ENCODE measurements at regions not wholly inside any gene's neighbourhood (a gene's known extent, or its start where the extent isn't known, plus 50 kb on each side); places are given as distances from the start of the nearest gene placed in this dataset.

GRCh38 chr7:90007831-90008230 is 146.4 kb upstream of the STEAP1 start:
- no peak for DNase-seq (ENCODE audit: low spot score)
- TF ChIP-seq CTCF (IDR thresholded peaks at IDR 0.05; ENCODE audit: borderline replicate concordance, control extremely low read depth, extremely low read depth, insufficient read depth, missing control alignments): no peak
- in situ Hi-C loops (cut with MboI; ENCODE audit: low sequenced_read_pairs, unreplicated experiment): no loop called here

- no peak for TF ChIP-seq CTCF (IDR thresholded peaks at IDR 0.05; ENCODE audit: borderline replicate concordance, control extremely low read depth, extremely low read depth, insufficient read depth, missing control alignments)
- in situ Hi-C loops (cut with MboI; ENCODE audit: low sequenced_read_pairs, unreplicated experiment): no loop called here
- DNase-seq (ENCODE audit: low spot score): no peak
Observed at GRCh38 chr7:90022213-90022612, 132.1 kb upstream of the STEAP1 start.

GRCh38 chr7:90025771-90026170 is 128.5 kb upstream of the STEAP1 start:
- no peak for DNase-seq (ENCODE audit: low spot score)
- in situ Hi-C loops (cut with MboI; ENCODE audit: low sequenced_read_pairs, unreplicated experiment): no loop called here
- no peak for TF ChIP-seq CTCF (IDR thresholded peaks at IDR 0.05; ENCODE audit: borderline replicate concordance, control extremely low read depth, extremely low read depth, insufficient read depth, missing control alignments)

- no peak for DNase-seq (ENCODE audit: low spot score)
- in situ Hi-C loops (cut with MboI; ENCODE audit: low sequenced_read_pairs, unreplicated experiment): no loop called here
- TF ChIP-seq CTCF (IDR thresholded peaks at IDR 0.05; ENCODE audit: borderline replicate concordance, control extremely low read depth, extremely low read depth, insufficient read depth, missing control alignments): no peak
Observed at GRCh38 chr7:90033850-90034249, 120.4 kb upstream of the STEAP1 start.

GRCh38 chr7:90053094-90053493 is 101.2 kb upstream of the STEAP1 start:
- TF ChIP-seq CTCF (IDR thresholded peaks at IDR 0.05; ENCODE audit: borderline replicate concordance, control extremely low read depth, extremely low read depth, insufficient read depth, missing control alignments): no peak
- in situ Hi-C loops (cut with MboI; ENCODE audit: low sequenced_read_pairs, unreplicated experiment): no loop called here
- no peak for DNase-seq (ENCODE audit: low spot score)

- TF ChIP-seq CTCF (IDR thresholded peaks at IDR 0.05; ENCODE audit: borderline replicate concordance, control extremely low read depth, extremely low read depth, insufficient read depth, missing control alignments): no peak
- DNase-seq (ENCODE audit: low spot score): no peak
- in situ Hi-C loops (cut with MboI; ENCODE audit: low sequenced_read_pairs, unreplicated experiment): no loop called here
Observed at GRCh38 chr7:90061077-90061476, 93.2 kb upstream of the STEAP1 start.

GRCh38 chr7:90064370-90064769 is 89.9 kb upstream of the STEAP1 start:
- TF ChIP-seq CTCF (IDR thresholded peaks at IDR 0.05; ENCODE audit: borderline replicate concordance, control extremely low read depth, extremely low read depth, insufficient read depth, missing control alignments): no peak
- DNase-seq (ENCODE audit: low spot score): no peak
- in situ Hi-C loops (cut with MboI; ENCODE audit: low sequenced_read_pairs, unreplicated experiment): no loop called here

All from GM13976 (cell line).